OCI-M1 (cell line): ENCODE measurements at regions not wholly inside any gene's neighbourhood (a gene's known extent, or its start where the extent isn't known, plus 50 kb on each side); places are given as distances from the start of the nearest gene placed in this dataset.

ENCODE experiments used
- DNase-seq: peaks from one replicate; lab custom pipeline; 2025; lab: John Stamatoyannopoulos, UW

DNA sequence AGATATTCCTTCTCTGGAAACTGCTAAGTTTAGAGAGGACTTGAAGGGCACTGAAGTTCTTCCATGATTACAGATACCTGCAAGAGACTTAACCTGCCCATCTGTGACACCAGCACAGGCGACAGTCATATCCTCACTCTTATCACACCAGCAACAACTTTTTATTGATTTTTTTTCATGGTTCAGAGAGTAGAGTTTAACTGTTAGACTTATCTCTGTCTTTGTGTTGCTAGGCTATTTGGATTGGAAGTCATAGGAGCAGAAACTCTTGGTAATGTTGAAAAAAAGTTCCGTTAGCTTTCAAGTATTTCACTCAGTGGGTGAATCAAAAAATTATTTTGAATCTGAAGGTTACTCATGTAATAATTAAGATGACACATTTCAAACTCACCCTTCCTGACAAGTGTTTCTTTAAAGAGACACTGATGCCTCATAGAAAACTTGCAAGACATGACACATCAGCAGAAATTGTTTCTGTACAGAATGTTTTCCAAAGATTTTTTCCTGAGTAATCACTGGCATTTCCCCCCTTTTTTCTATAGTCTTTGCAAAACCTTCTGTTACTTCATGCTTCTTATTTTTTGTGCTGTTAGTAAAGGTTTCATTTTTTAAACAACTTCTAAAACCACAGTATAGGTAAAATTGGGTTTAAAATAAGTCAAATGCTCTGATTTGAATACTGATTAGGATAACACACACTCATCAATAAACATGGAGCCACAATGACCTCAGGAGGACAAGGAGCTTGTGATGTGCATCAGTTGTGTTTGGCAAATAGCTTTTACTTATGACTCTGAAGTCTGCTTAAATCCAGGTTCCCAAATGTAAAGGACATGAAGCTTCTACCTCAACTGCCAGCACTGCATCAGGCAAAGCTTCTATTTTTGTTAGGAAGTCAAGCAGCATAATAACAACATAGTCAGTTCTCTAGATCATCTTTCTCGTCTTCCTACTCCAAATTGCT lies 252.9 kb upstream of the MAN1A1 start:
- no peak for DNase-seq

GRCh38 chr6:119598883-119599282 lies 249.3 kb upstream of the MAN1A1 start:
- DNase-seq = no peak

- DNase-seq = no peak
Measured at GRCh38 chr6:119594907-119595306, 245.3 kb upstream of the MAN1A1 start.

GRCh38 chr6:119591235-119591634 lies 241.7 kb upstream of the MAN1A1 start:
- DNase-seq = no peak

DNA sequence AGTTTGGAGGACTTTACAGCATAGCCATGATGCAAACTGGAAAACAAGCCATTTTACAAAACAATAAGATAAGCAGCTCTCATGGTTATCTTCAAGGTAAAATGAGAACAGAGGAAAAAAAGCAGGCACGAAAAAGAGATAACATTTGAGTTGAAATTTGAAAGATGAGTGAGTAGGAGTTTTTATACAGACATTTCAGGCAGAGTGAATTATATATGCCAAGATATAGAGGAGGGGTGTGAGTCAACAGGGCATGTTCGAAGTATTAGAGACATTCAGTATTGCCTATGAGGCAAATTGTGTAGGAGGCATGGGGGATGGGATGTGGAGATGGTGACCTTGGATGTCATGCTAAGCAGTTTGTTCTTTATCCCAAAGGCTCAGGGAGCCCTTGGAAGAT lies 240.5 kb upstream of the MAN1A1 start:
- DNase-seq = peak; percentile 25

GRCh38 chr6:119587537-119587936 lies 238.0 kb upstream of the MAN1A1 start:
- no peak for DNase-seq

DNA sequence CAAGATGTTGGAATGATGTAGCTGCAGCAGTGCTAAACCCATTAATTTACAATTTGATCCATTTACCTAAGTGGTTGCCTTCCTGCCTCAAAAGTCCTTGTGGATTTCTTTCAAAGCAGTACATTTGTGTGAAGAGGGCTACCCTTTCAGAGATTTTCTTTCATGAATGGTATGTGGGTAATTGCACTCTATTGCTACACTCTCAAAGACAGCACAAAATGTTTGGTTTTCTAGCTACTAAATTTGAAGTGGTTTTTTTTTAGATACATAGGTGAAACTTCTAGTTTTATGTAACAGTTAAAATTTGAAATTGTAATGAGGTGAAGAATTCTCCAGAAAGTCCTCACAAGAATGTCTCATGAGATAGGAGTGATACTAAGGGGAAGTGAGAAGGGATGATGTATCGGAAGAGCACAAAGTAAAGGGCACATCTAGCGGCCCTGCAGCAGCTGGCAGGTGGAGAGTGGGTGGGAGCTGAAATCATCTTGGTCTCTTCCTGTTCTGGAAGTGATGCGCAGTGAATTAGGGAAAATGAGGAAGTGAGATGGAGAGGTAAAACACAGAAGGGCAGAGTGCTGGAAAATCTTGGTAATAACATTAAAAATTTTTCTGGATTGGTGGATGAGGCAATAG lies 236.8 kb upstream of the MAN1A1 start:
- no peak for DNase-seq

- DNase-seq = no peak
Measured at GRCh38 chr6:119584088-119584487, 234.5 kb upstream of the MAN1A1 start.

GRCh38 chr6:119581220-119581619 lies 231.7 kb upstream of the MAN1A1 start:
- no peak for DNase-seq

GRCh38 chr6:119575721-119576120 lies 226.2 kb upstream of the MAN1A1 start:
- DNase-seq = peak; percentile 75

GRCh38 chr6:119568580-119568979 lies 219.0 kb upstream of the MAN1A1 start:
- no peak for DNase-seq

DNA sequence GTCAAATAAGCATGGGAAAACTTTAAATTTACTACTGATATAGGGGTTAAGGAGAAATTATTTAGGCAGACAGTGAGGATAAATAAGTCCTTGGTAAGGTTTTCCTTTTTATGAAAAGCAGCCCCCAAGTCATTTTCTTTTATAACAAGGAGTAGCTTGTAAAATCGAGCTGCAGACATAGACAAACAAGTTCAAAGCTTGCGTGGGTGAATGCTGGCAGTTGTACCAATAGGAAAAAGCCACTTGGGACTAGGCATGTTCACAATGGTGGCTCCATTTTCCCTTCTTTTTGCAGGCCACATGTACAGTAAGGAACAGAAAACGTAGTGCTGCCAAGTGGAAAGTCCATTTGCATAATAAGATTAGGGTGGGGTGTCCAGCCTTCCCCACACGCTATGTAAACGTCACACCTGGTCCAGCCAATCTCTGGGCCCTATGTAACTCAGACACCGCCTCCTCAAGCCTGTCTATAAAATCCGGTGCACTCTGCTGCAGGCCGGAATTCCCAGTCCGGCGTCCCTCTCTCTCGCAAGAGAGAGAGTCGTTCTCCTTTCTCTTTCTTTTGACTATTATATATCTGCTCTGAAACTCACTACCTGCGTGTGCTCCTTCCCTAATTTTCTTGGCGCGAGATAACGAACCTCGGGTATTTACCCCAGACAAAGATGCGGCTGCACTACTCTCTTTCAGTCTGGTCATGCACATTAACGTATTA lies 217.1 kb upstream of the MAN1A1 start:
- DNase-seq = no peak

DNA sequence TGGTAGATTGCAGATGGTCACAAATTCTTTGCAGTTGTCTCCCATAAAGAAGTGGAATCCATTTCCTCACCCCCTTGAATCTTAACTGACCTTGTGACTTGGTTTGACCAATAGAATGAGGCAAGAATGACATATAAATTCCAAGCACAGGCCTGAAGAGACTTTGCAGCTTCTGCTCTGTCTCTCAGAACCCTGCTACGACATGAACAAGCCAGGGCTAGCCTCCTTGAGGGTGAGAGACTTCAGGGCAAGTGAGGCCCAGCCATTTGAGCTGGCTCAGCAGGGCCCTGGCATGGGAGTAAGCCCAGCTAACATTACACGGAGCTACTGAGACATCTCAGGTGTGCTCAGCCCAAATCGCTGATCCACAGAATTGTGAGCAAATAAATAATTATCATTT lies 216.3 kb upstream of the MAN1A1 start:
- DNase-seq = no peak

- DNase-seq = no peak
Measured at GRCh38 chr6:119562168-119562567, 212.6 kb upstream of the MAN1A1 start.

- DNase-seq = no peak
Measured at GRCh38 chr6:119559586-119559985, 210.0 kb upstream of the MAN1A1 start.

DNA sequence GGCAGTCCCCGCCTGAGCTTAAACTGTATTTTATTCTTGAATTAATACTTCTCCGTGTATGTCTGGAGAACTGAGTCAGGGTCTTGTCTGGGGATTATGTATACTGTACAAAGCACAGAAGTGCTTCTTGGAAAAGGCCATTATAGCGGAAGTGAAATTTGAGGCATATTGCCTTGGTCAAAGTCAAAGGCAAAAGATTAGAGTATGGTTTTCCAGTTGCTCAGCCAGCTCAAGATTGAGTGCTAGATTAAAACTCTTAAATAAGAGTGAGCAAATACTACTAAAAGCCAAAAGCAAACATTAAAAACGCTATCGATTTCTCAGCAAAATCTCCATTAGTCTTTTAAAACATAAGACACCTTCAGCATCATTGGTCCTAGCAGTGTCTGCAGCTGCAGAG lies 207.7 kb upstream of the MAN1A1 start:
- DNase-seq = peak; percentile 38

- DNase-seq = no peak
Measured at GRCh38 chr6:119552021-119552420, 202.5 kb upstream of the MAN1A1 start.

DNA sequence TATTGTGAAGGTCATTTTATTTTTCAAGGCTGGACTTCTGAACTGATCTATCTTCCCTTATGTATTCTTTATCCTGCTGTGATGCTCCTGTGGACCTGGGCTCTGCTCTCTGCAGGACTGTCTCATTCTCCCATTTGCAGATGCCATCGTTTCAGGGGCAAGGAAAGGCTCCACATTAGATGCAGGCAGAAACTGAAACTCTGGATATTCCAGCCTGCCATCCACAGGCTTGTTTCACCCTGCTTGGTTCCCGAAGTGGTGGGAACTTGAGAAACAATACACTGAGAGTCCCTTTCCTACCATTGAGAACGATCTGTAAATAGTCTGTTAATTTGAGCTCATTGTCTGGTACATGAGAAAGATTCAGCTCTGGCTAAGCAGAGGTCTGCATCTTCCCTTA lies 197.5 kb upstream of the MAN1A1 start:
- DNase-seq = no peak

- DNase-seq = no peak
Measured at GRCh38 chr6:119545245-119545644, 195.7 kb upstream of the MAN1A1 start.

GRCh38 chr6:119544325-119545175 lies 195.0 kb upstream of the MAN1A1 start:
- no peak for DNase-seq

DNA sequence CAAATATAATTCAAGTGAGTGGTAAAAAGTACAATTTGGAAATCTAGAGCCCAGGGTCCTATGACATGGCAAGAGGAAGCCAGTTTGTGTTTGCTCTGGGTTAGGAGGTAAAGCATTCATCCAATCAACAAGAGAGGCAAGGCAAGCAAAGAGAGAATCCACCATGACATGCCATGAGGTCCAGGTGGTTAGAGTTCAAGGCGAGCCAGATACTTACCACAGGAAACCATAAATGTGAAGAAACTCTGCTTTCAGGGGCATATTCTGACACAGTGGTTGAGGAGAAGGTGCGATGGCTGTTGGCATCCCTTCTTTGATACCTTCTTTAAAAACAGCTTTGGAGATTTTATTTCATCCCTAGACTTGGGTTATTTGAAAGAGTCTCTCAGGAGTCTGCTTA lies 193.8 kb upstream of the MAN1A1 start:
- DNase-seq = no peak

DNA sequence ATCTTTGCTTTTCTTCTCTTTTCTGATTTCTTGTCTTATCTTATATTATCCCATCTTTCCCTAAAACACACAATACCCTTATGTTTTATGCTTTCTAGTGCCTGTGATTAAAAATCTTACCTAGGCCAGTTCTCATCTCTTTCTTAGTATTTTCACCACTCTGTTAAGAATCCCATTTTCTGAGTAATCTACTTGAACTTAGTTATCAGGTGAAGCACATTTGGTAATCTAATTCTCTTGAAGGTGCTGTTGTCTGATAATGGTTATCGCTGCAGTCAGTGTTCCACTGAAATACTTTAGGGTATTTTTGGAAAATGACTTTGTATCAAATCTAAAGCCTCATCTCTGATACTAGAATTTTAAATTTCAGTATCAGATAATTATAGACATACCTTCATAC lies 192.5 kb upstream of the MAN1A1 start:
- DNase-seq = peak; percentile 82
